GM18508 (cell line): ENCODE measurements at regions not wholly inside any gene's neighbourhood (a gene's known extent, or its start where the extent isn't known, plus 50 kb on each side); places are given as distances from the start of the nearest gene placed in this dataset.
"Not testable (repeated sequence)": the region's sequence is repeated elsewhere in the genome, so short reads cannot be mapped to it uniquely, and the experiment has no call there.

ENCODE experiments used
- ATAC-seq: cut with Tn5 transposase; IDR thresholded peaks from one replicate; pipeline ENCODE4 v1.9.1; 2021; ENCODE audit warnings: moderate number of reproducible peaks; ENCODE audit not compliant: insufficient read depth, unreplicated experiment

GRCh38 chr5:21391506-21391905 is 1403.5 kb upstream of the CDH18 start:
- ATAC-seq = no peak

- not testable (repeated sequence) for ATAC-seq
Observed at GRCh38 chr5:21360754-21361153, 1372.8 kb upstream of the CDH18 start.

- not testable (repeated sequence) for ATAC-seq
Observed at GRCh38 chr5:21341948-21342261, 1353.9 kb upstream of the CDH18 start.

- not testable (repeated sequence) for ATAC-seq
Observed at GRCh38 chr5:21341203-21341947, 1353.4 kb upstream of the CDH18 start.

- not testable (repeated sequence) for ATAC-seq
Observed at GRCh38 chr5:21340233-21340632, 1352.2 kb upstream of the CDH18 start.

GRCh38 chr5:21336478-21336877 is 1348.5 kb upstream of the CDH18 start:
- ATAC-seq = not testable (repeated sequence)

GRCh38 chr5:21315376-21315775 is 1327.4 kb upstream of the CDH18 start:
- ATAC-seq = not testable (repeated sequence)

- not testable (repeated sequence) for ATAC-seq
Observed at GRCh38 chr5:21301205-21301604, 1313.2 kb upstream of the CDH18 start.

- not testable (repeated sequence) for ATAC-seq
Observed at GRCh38 chr5:21274361-21274760, 1286.4 kb upstream of the CDH18 start.

- no peak for ATAC-seq
Observed at GRCh38 chr5:21263361-21263760, 1275.4 kb upstream of the CDH18 start.

- no peak for ATAC-seq
Observed at GRCh38 chr5:21254161-21254560, 1266.2 kb upstream of the CDH18 start.

GRCh38 chr5:21244982-21245381 is 1257.0 kb upstream of the CDH18 start:
- ATAC-seq = no peak

GRCh38 chr5:21238786-21239185 is 1250.8 kb upstream of the CDH18 start:
- no peak for ATAC-seq

- no peak for ATAC-seq
Observed at GRCh38 chr5:21237461-21237860, 1249.5 kb upstream of the CDH18 start.

GRCh38 chr5:21236971-21237427 is 1249.0 kb upstream of the CDH18 start:
- ATAC-seq = no peak

- no peak for ATAC-seq
Observed at GRCh38 chr5:21236104-21236503, 1248.1 kb upstream of the CDH18 start.

GRCh38 chr5:21225223-21226064 is 1237.4 kb upstream of the CDH18 start:
- no peak for ATAC-seq

GRCh38 chr5:21221616-21222015 is 1233.6 kb upstream of the CDH18 start:
- ATAC-seq = no peak

GRCh38 chr5:21219966-21220365 is 1232.0 kb upstream of the CDH18 start:
- no peak for ATAC-seq

- no peak for ATAC-seq
Observed at GRCh38 chr5:21219251-21219650, 1231.3 kb upstream of the CDH18 start.

- no peak for ATAC-seq
Observed at GRCh38 chr5:21212026-21212425, 1224.0 kb upstream of the CDH18 start.
